ENCODE measurements at regions not wholly inside any gene's neighbourhood (a gene's known extent, or its start where the extent isn't known, plus 50 kb on each side); places are given as distances from the start of the nearest gene placed in this dataset.

GRCh38 chr3:164479406-164479805 is 598.9 kb downstream of the SI start:
- TF ChIP-seq SP1 (IDR thresholded peaks at IDR 0.05; ENCODE audit: low read depth) = no peak
- TF ChIP-seq CTCF (IDR thresholded peaks at IDR 0.05 in 2 of 3, conservative IDR thresholded peaks at IDR 0.05 in 1 of 3; ENCODE audit: borderline replicate concordance in 1 of 3, insufficient read depth in 1 of 3, low read depth in 2 of 3, low read length in 2 of 3) = no peak
- no peak for TF ChIP-seq RAD21 (IDR thresholded peaks at IDR 0.05; ENCODE audit: low read depth)
- TF ChIP-seq EZH2 (IDR thresholded peaks at IDR 0.05) = no peak
- no peak for TF ChIP-seq ZNF274 (IDR thresholded peaks at IDR 0.05; ENCODE audit: low read depth, low read length)
- TF ChIP-seq ATF3 (IDR thresholded peaks at IDR 0.05) = no peak
- no peak for TF ChIP-seq EZH2phosphoT487 (IDR thresholded peaks at IDR 0.05; ENCODE audit: borderline replicate concordance)
- TF ChIP-seq POLR2A (IDR thresholded peaks at IDR 0.05; ENCODE audit: borderline replicate concordance, extremely low read depth, insufficient read depth, insufficient read length) = no peak
- no peak for TF ChIP-seq POLR2AphosphoS5 (IDR thresholded peaks at IDR 0.05; ENCODE audit: low read depth, low read length)
- TF ChIP-seq MAX (IDR thresholded peaks at IDR 0.05) = no peak
- no peak for TF ChIP-seq JUND (IDR thresholded peaks at IDR 0.05)
- no peak for TF ChIP-seq REST (IDR thresholded peaks at IDR 0.05; ENCODE audit: low read depth)
- no peak for TF ChIP-seq SIN3A (IDR thresholded peaks at IDR 0.05; ENCODE audit: low read depth)

Data from HCT116 (cell line).